ENCODE measurements at regions not wholly inside any gene's neighbourhood (a gene's known extent, or its start where the extent isn't known, plus 50 kb on each side); places are given as distances from the start of the nearest gene placed in this dataset.

- WGBS (ENCODE audit: low lambda C conversion rate, missing lambda C conversion rate) = 100% methylated on average over 1 of the region's 1 CpG
Observed at GRCh38 chr2:5799348-5799747, 107.2 kb downstream of the SOX11 start.

GRCh38 chr2:5803547-5803946 is 111.4 kb downstream of the SOX11 start:
- Histone ChIP-seq H3K9me3 (ENCODE audit: low read depth) (no peaks in the 10 kb centered on the region), H4K20me1 (ENCODE audit: insufficient read depth, poor library complexity, severe bottlenecking) (no peaks in the 10 kb centered on the region), H3K4me1 (ENCODE audit: insufficient read depth) (no peaks in the 10 kb centered on the region), H3K9me2 (replicated peaks; ENCODE audit: insufficient read depth) (no peaks in the 10 kb centered on the region), H3K27me3 (no peaks in the 10 kb centered on the region), H3K27ac (no peak overlapping the region), H3K79me2 (no peaks in the 10 kb centered on the region), H3K4me2 (no peak overlapping the region), H2AFZ (no peak overlapping the region), H3K4me3 (no peak overlapping the region), H3K36me3 (replicated peaks; ENCODE audit: insufficient read depth, low read depth) (no peaks in the 10 kb centered on the region)
- TF ChIP-seq CTCF (IDR thresholded peaks at IDR 0.05; ENCODE audit: poor library complexity) (no peak), EZH2phosphoT487 (IDR thresholded peaks at IDR 0.05; ENCODE audit: low read depth, severe bottlenecking, unreplicated experiment) (no peak), EZH2 (IDR thresholded peaks at IDR 0.05; ENCODE audit: borderline replicate concordance) (no peak)
- no peak for DNase-seq (ENCODE audit: low spot score)
- 32% methylated on average over 8 of the region's 8 CpGs for WGBS (ENCODE audit: low lambda C conversion rate, missing lambda C conversion rate)

More at GRCh38 chr2:5799348-5799747, 107.2 kb downstream of the SOX11 start:
- Histone ChIP-seq H3K79me2 (no peaks in the 10 kb centered on the region), H3K27ac (no peak overlapping the region), H3K4me2 (no peak overlapping the region), H4K20me1 (ENCODE audit: insufficient read depth, poor library complexity, severe bottlenecking) (no peaks in the 10 kb centered on the region), H3K4me3 (no peak overlapping the region), H3K36me3 (replicated peaks; ENCODE audit: insufficient read depth, low read depth) (no peaks in the 10 kb centered on the region), H3K27me3 (no peaks in the 10 kb centered on the region), H3K4me1 (ENCODE audit: insufficient read depth) (no peaks in the 10 kb centered on the region), H3K9me3 (ENCODE audit: low read depth) (no peaks in the 10 kb centered on the region), H2AFZ (no peak overlapping the region), H3K9me2 (replicated peaks; ENCODE audit: insufficient read depth) (no peaks in the 10 kb centered on the region)
- TF ChIP-seq CTCF (IDR thresholded peaks at IDR 0.05; ENCODE audit: poor library complexity) = no peak
- no peak for TF ChIP-seq EZH2 (IDR thresholded peaks at IDR 0.05; ENCODE audit: borderline replicate concordance)
- no peak for TF ChIP-seq EZH2phosphoT487 (IDR thresholded peaks at IDR 0.05; ENCODE audit: low read depth, severe bottlenecking, unreplicated experiment)
- DNase-seq (ENCODE audit: low spot score) = no peak

GRCh38 chr2:5818961-5819600 is 126.9 kb downstream of the SOX11 start:
- Histone ChIP-seq H3K9me3 (ENCODE audit: low read depth) (no peaks in the 10 kb centered on the region), H3K4me1 (ENCODE audit: insufficient read depth) (no peaks in the 10 kb centered on the region), H3K27me3 (peaks cover 3% of the 10 kb centered on the region), H3K27ac (no peak overlapping the region), H3K9me2 (replicated peaks; ENCODE audit: insufficient read depth) (no peaks in the 10 kb centered on the region), H4K20me1 (ENCODE audit: insufficient read depth, poor library complexity, severe bottlenecking) (no peaks in the 10 kb centered on the region), H3K4me3 (no peak overlapping the region), H3K4me2 (no peak overlapping the region), H2AFZ (no peak overlapping the region), H3K79me2 (no peaks in the 10 kb centered on the region), H3K36me3 (replicated peaks; ENCODE audit: insufficient read depth, low read depth) (no peaks in the 10 kb centered on the region)
- no peak for TF ChIP-seq CTCF (IDR thresholded peaks at IDR 0.05; ENCODE audit: poor library complexity)
- no peak for TF ChIP-seq EZH2phosphoT487 (IDR thresholded peaks at IDR 0.05; ENCODE audit: low read depth, severe bottlenecking, unreplicated experiment)
- no peak for TF ChIP-seq EZH2 (IDR thresholded peaks at IDR 0.05; ENCODE audit: borderline replicate concordance)
- 65% methylated on average over 3 of the region's 3 CpGs for WGBS (ENCODE audit: low lambda C conversion rate, missing lambda C conversion rate)
- DNase-seq (ENCODE audit: low spot score) = no peak

Data from hepatocyte (in vitro differentiated cells).